ENCODE measurements at regions not wholly inside any gene's neighbourhood (a gene's known extent, or its start where the extent isn't known, plus 50 kb on each side); places are given as distances from the start of the nearest gene placed in this dataset.

- TF ChIP-seq, protein P1, sequence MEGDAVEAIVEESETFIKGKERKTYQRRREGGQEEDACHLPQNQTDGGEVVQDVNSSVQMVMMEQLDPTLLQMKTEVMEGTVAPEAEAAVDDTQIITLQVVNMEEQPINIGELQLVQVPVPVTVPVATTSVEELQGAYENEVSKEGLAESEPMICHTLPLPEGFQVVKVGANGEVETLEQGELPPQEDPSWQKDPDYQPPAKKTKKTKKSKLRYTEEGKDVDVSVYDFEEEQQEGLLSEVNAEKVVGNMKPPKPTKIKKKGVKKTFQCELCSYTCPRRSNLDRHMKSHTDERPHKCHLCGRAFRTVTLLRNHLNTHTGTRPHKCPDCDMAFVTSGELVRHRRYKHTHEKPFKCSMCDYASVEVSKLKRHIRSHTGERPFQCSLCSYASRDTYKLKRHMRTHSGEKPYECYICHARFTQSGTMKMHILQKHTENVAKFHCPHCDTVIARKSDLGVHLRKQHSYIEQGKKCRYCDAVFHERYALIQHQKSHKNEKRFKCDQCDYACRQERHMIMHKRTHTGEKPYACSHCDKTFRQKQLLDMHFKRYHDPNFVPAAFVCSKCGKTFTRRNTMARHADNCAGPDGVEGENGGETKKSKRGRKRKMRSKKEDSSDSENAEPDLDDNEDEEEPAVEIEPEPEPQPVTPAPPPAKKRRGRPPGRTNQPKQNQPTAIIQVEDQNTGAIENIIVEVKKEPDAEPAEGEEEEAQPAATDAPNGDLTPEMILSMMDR (IDR thresholded peaks at IDR 0.05): no peak
- no peak for TF ChIP-seq POLR2A (IDR thresholded peaks at IDR 0.05)
Observed at GRCh38 chr13:84377106-84377505, 494.8 kb upstream of the SLITRK1 start.

Measured in esophagus squamous epithelium (tissue), 4 donors.